ENCODE measurements at regions not wholly inside any gene's neighbourhood (a gene's known extent, or its start where the extent isn't known, plus 50 kb on each side); places are given as distances from the start of the nearest gene placed in this dataset.

- TF ChIP-seq, protein P1, sequence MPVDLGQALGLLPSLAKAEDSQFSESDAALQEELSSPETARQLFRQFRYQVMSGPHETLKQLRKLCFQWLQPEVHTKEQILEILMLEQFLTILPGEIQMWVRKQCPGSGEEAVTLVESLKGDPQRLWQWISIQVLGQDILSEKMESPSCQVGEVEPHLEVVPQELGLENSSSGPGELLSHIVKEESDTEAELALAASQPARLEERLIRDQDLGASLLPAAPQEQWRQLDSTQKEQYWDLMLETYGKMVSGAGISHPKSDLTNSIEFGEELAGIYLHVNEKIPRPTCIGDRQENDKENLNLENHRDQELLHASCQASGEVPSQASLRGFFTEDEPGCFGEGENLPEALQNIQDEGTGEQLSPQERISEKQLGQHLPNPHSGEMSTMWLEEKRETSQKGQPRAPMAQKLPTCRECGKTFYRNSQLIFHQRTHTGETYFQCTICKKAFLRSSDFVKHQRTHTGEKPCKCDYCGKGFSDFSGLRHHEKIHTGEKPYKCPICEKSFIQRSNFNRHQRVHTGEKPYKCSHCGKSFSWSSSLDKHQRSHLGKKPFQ (CRISPR knock-in tag; IDR thresholded peaks at IDR 0.05; ENCODE audit: insufficient replicate concordance): no peak
- TF ChIP-seq ZBTB1 (CRISPR knock-in tag; IDR thresholded peaks at IDR 0.05; ENCODE audit: borderline replicate concordance) (no peak), RFXAP (CRISPR knock-in tag; IDR thresholded peaks at IDR 0.05; ENCODE audit: borderline replicate concordance) (no peak), HCFC1 (IDR thresholded peaks at IDR 0.05; ENCODE audit: low read depth, low read length) (no peak), ZNF292 (CRISPR knock-in tag; IDR thresholded peaks at IDR 0.05; ENCODE audit: borderline replicate concordance, low read depth) (no peak), TEAD2 (CRISPR knock-in tag; IDR thresholded peaks at IDR 0.05) (no peak), NCOR1 (IDR thresholded peaks at IDR 0.05; ENCODE audit: borderline replicate concordance, low read length) (no peak), ZNF281 (CRISPR knock-in tag; IDR thresholded peaks at IDR 0.05; ENCODE audit: borderline replicate concordance) (no peak), ZNF660 (CRISPR knock-in tag; IDR thresholded peaks at IDR 0.05; ENCODE audit: borderline replicate concordance, low read depth) (no peak), ETS1 (CRISPR knock-in tag; IDR thresholded peaks at IDR 0.05) (no peak), GABPA (IDR thresholded peaks at IDR 0.05; ENCODE audit: low read depth, low read length) (no peak), GABPA (CRISPR knock-in tag; IDR thresholded peaks at IDR 0.05; ENCODE audit: low read depth) (no peak), ELF4 (CRISPR knock-in tag; IDR thresholded peaks at IDR 0.05; ENCODE audit: borderline replicate concordance) (no peak)
Observed at GRCh38 chr6:56759521-56759920, 116.8 kb upstream of the DST start (continued).

Data from HepG2 (cell line).